Peyer's patch (tissue), 4 donors: ENCODE measurements at regions not wholly inside any gene's neighbourhood (a gene's known extent, or its start where the extent isn't known, plus 50 kb on each side); places are given as distances from the start of the nearest gene placed in this dataset.

Experiments
- CTCF ChIP-seq, 6 experiments: fragments of 450-650 bp in 4 of 6; fragments of 200-600 bp in 2 of 6; sonication (generic) in 1 of 6; IDR thresholded peaks; one replicate each; pipeline ENCODE4 v1.5.1; 2017 to 2019; ENCODE audit warnings: antibody characterized with exemption in 6 of 6, mild to moderate bottlenecking in 3 of 6, moderate library complexity in 1 of 6
- POLR2A ChIP-seq, 2 donors: fragments of 450-650 bp; IDR thresholded peaks; one replicate each; pipeline ENCODE4 v1.5.1; 2017; ENCODE audit warnings: antibody characterized with exemption in 2 of 2, mild to moderate bottlenecking in 2 of 2, moderate library complexity in 2 of 2

GRCh38 chr6:85135376-85136094 lies 314.3 kb upstream of the NT5E start:
- TF ChIP-seq CTCF (IDR thresholded peaks at IDR 0.05) (no peak), POLR2A (IDR thresholded peaks at IDR 0.05) (no peak)
